ENCODE measurements at regions not wholly inside any gene's neighbourhood (a gene's known extent, or its start where the extent isn't known, plus 50 kb on each side); places are given as distances from the start of the nearest gene placed in this dataset.

- no peaks in the 10 kb centered on the region for H3K23me2 ChIP-seq (ENCODE audit: insufficient read length, low read depth, low read length, poor library complexity, severe bottlenecking)
- no peak overlapping the region for H3K23ac ChIP-seq (ENCODE audit: insufficient read length, low read depth, low read length)
- no peak overlapping the region for H3K27ac Mint-ChIP-seq
- no CpG with 5 or more reads among the region's 1 CpG for WGBS (ENCODE audit: extremely low coverage, insufficient read length, low lambda C conversion rate)
- H3K27me3 Mint-ChIP-seq (ENCODE audit: low read depth), result peaks cover 83% of the 10 kb centered on the region
- no peak overlapping the region for H2BK120ac ChIP-seq (ENCODE audit: low read depth, low read length, poor library complexity, severe bottlenecking)
- H3T11ph ChIP-seq (ENCODE audit: low read length), result no peak overlapping the region
- no peak overlapping the region for H3K18ac ChIP-seq (ENCODE audit: insufficient read length, low read depth, low read length)
- no peak overlapping the region for H3K4ac ChIP-seq (ENCODE audit: low read depth, low read length)
- no peak overlapping the region for H2BK20ac ChIP-seq (ENCODE audit: low read depth, low read length, poor library complexity, severe bottlenecking)
- no peak overlapping the region for H2AK5ac ChIP-seq (ENCODE audit: insufficient read length, low read length)
- no peaks in the 10 kb centered on the region for H4K20me1 ChIP-seq (ENCODE audit: control insufficient read depth, insufficient read depth, insufficient read length)
- H3K79me2 ChIP-seq (ENCODE audit: insufficient read depth, low read length), result no peaks in the 10 kb centered on the region
- H3K4me1 ChIP-seq (ENCODE audit: insufficient read depth, low read length), result no peaks in the 10 kb centered on the region
- H3K9me3 Mint-ChIP-seq, result no peaks in the 10 kb centered on the region
- no peak overlapping the region for H4K8ac ChIP-seq (replicated peaks; ENCODE audit: insufficient read length, low read depth, low read length)
- no peak overlapping the region for H3K4me3 Mint-ChIP-seq
- H2BK15ac ChIP-seq (ENCODE audit: low read depth, low read length), result no peak overlapping the region
- H3K79me1 ChIP-seq (ENCODE audit: insufficient read depth, low read depth, low read length, poor library complexity, severe bottlenecking), result no peaks in the 10 kb centered on the region
- peaks cover 16% of the 10 kb centered on the region; the same call in 1 of the 2 replicates for H3K27me3 ChIP-seq (ENCODE audit: insufficient read depth, low read length)
- TF ChIP-seq, protein P1, sequence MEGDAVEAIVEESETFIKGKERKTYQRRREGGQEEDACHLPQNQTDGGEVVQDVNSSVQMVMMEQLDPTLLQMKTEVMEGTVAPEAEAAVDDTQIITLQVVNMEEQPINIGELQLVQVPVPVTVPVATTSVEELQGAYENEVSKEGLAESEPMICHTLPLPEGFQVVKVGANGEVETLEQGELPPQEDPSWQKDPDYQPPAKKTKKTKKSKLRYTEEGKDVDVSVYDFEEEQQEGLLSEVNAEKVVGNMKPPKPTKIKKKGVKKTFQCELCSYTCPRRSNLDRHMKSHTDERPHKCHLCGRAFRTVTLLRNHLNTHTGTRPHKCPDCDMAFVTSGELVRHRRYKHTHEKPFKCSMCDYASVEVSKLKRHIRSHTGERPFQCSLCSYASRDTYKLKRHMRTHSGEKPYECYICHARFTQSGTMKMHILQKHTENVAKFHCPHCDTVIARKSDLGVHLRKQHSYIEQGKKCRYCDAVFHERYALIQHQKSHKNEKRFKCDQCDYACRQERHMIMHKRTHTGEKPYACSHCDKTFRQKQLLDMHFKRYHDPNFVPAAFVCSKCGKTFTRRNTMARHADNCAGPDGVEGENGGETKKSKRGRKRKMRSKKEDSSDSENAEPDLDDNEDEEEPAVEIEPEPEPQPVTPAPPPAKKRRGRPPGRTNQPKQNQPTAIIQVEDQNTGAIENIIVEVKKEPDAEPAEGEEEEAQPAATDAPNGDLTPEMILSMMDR (conservative IDR thresholded peaks at IDR 0.05), result no peak
- no peak overlapping the region for H3K4me2 ChIP-seq (ENCODE audit: insufficient read depth, insufficient read length, low read length)
- no peak overlapping the region for H2AFZ ChIP-seq (ENCODE audit: low read length)
- no peaks in the 10 kb centered on the region for H3K9me3 ChIP-seq (ENCODE audit: control insufficient read depth, low read depth, low read length)
- H3K56ac ChIP-seq (ENCODE audit: insufficient read length, low read depth, low read length), result no peak overlapping the region
- H4K91ac ChIP-seq (ENCODE audit: insufficient read length, low read depth, low read length), result no peak overlapping the region
- no peak overlapping the region for H4K5ac ChIP-seq (ENCODE audit: insufficient read length, low read depth, low read length)
- H2BK5ac ChIP-seq (ENCODE audit: insufficient read length, low read length), result no peak overlapping the region
- no peak overlapping the region for H3K9ac ChIP-seq (ENCODE audit: extremely low read depth, insufficient read length, low read length)
- no peak for DNase-seq
- no peak overlapping the region for H3K14ac ChIP-seq (ENCODE audit: insufficient read depth, low read length)
- no peak overlapping the region for H3K27ac ChIP-seq (ENCODE audit: insufficient read length, low read depth, low read length)
- no peaks in the 10 kb centered on the region for H3K36me3 Mint-ChIP-seq (ENCODE audit: insufficient read depth in 1 of 3, low read depth in 3 of 3)
- H3K4me1 Mint-ChIP-seq, result peaks cover 4 to 5% of the 10 kb centered on the region in 2 experiments; a peak in 3 of 4 replicates
- H2BK12ac ChIP-seq (ENCODE audit: insufficient read length, low read depth, low read length), result no peak overlapping the region
Measured at GRCh38 chr11:30111786-30112185, 95.0 kb upstream of the KCNA4 start.

Data from H9 (cell line).